H1 (cell line): ENCODE measurements at regions not wholly inside any gene's neighbourhood (a gene's known extent, or its start where the extent isn't known, plus 50 kb on each side); places are given as distances from the start of the nearest gene placed in this dataset.
A peak's percentile ranks its signal among the peaks of the same experiment; 100 is the strongest.

Source experiments
- CTCF ChIA-PET: fragments of 300-600 bp; sonication (Branson Sonifier 250); formaldehyde crosslinking; loops from one replicate; lab custom pipeline; 2021; ENCODE audit not compliant: partially characterized antibody; lab: Charles Lee
- POLR2A ChIA-PET: fragments of 300-600 bp; sonication (Branson Sonifier 250); formaldehyde crosslinking; loops from one replicate; lab custom pipeline; 2021; ENCODE audit warnings: inconsistent platforms; ENCODE audit not compliant: partially characterized antibody; lab: Charles Lee
- DNase-seq, 2 experiments: peaks; one replicate each; pipeline versions ENCODE4 v3.0.0 to v3.0.0-alpha.2; 2010 to 2022; ENCODE audit warnings: low spot score in 2 of 2, low read depth in 1 of 2, mixed read lengths in 1 of 2
- FAIRE-seq: peaks from 2 replicates; lab custom pipeline; 2011; peaks lifted over from hg19 to GRCh38; lab: Jason Lieb, UNC
- H2AFZ ChIP-seq: 2 replicates; pipeline ENCODE4 v1.8.1; 2012; ENCODE audit warnings: low read length, inconsistent platforms
- H2AK5ac ChIP-seq: 2 replicates; pipeline ENCODE4 v1.6.1; 2013; ENCODE audit warnings: low read depth, low read length
- H2BK120ac ChIP-seq: replicated peaks from 2 replicates; pipeline ENCODE3; 2013; ENCODE audit warnings: low read depth, low read length, inconsistent platforms
- H2BK12ac ChIP-seq: 2 replicates; pipeline ENCODE4 v1.6.1; 2013; ENCODE audit warnings: low read depth, low read length
- H2BK15ac ChIP-seq: 2 replicates; pipeline ENCODE4 v1.6.1; 2013; ENCODE audit warnings: low read length
- H2BK20ac ChIP-seq: 2 replicates; pipeline ENCODE4 v1.6.1; 2013; ENCODE audit warnings: low read length
- H2BK5ac ChIP-seq: 2 replicates; pipeline ENCODE4 v1.6.1; 2013; ENCODE audit warnings: low read depth, low read length
- H3K14ac ChIP-seq: 2 replicates; pipeline ENCODE4 v1.6.1; 2013; ENCODE audit warnings: inconsistent platforms; ENCODE audit not compliant: insufficient read length
- H3K18ac ChIP-seq: 2 replicates; pipeline ENCODE4 v1.6.1; 2013; ENCODE audit warnings: low read length; ENCODE audit errors: extremely low read depth
- H3K23ac ChIP-seq: 2 replicates; pipeline ENCODE4 v1.6.1; 2013; ENCODE audit warnings: inconsistent platforms; ENCODE audit not compliant: insufficient read length
- H3K23me2 ChIP-seq: 2 replicates; pipeline ENCODE4 v1.6.1; 2013; ENCODE audit warnings: low read depth, low read length
- H3K27ac ChIP-seq: 2 replicates; pipeline ENCODE4 v1.6.1; 2011; ENCODE audit warnings: low read depth, low read length, inconsistent platforms
- H3K27me3 ChIP-seq, 4 experiments: replicated peaks in 1 of 4; 1 replicate in 1 of 4; 2 replicates in 3 of 4; pipeline versions ENCODE4 v1.6.1 to v1.8.1; 2011 to 2013; ENCODE audit warnings: low read length in 3 of 4, mild to moderate bottlenecking in 3 of 4, inconsistent platforms in 2 of 4, mixed read lengths in 2 of 4, moderate library complexity in 1 of 4; ENCODE audit not compliant: control insufficient read depth in 3 of 4, insufficient read depth in 3 of 4; ENCODE audit errors: extremely low read depth in 1 of 4
- H3K36me3 ChIP-seq, 4 experiments: 2 replicates each; pipeline versions ENCODE4 v1.6.1 to v1.8.1; 2011 to 2013; ENCODE audit warnings: mild to moderate bottlenecking in 4 of 4, low read length in 3 of 4, moderate library complexity in 2 of 4, control low read depth in 1 of 4, inconsistent platforms in 1 of 4; ENCODE audit not compliant: insufficient read depth in 4 of 4, control insufficient read depth in 2 of 4
- H3K4ac ChIP-seq: replicated peaks from 2 replicates; pipeline ENCODE3; 2013; ENCODE audit warnings: low read length, low read depth, mixed read lengths, inconsistent platforms; ENCODE audit not compliant: insufficient read length
- H3K4me1 ChIP-seq, 4 experiments: replicated peaks in 1 of 4; 1 replicate in 1 of 4; 2 replicates in 3 of 4; pipeline versions ENCODE4 v1.6.1 to v1.8.1; 2011 to 2013; ENCODE audit warnings: low read length in 3 of 4, inconsistent platforms in 2 of 4, mixed read lengths in 1 of 4; ENCODE audit not compliant: insufficient read depth in 4 of 4, control insufficient read depth in 3 of 4
- H3K4me2 ChIP-seq, 2 experiments: 2 replicates each; pipeline versions ENCODE4 v1.6.1 to v1.8.1; 2011 to 2013; ENCODE audit warnings: low read depth in 2 of 2, low read length in 2 of 2, control low read depth in 1 of 2, inconsistent platforms in 1 of 2, mild to moderate bottlenecking in 1 of 2; ENCODE audit not compliant: insufficient read depth in 1 of 2
- H3K4me3 ChIP-seq, 4 experiments: fragments of 200-600, 300-600 bp in 1 of 4; sonication (generic), shearing (Covaris generic), sonication (Bioruptor Twin) in 1 of 4; 2 replicates each; pipeline versions ENCODE4 v1.5.1 to v1.8.1; 2011 to 2016; ENCODE audit warnings: low read length in 4 of 4, low read depth in 3 of 4, control low read depth in 2 of 4, inconsistent platforms in 2 of 4, mild to moderate bottlenecking in 2 of 4, mixed read lengths in 1 of 4, moderate library complexity in 1 of 4; ENCODE audit not compliant: insufficient read depth in 2 of 4; ENCODE audit errors: extremely low read depth in 1 of 4
- H3K56ac ChIP-seq: replicated peaks from 2 replicates; pipeline ENCODE3; 2013; ENCODE audit warnings: low read depth, mild to moderate bottlenecking, mixed read lengths, low read length, inconsistent platforms; ENCODE audit not compliant: insufficient read length
- H3K79me1 ChIP-seq: 2 replicates; pipeline ENCODE4 v1.6.1; 2013; ENCODE audit warnings: low read depth, low read length, control low read depth
- H3K79me2 ChIP-seq, 2 experiments: 2 replicates each; pipeline versions ENCODE4 v1.6.1 to v1.8.1; 2012 to 2013; ENCODE audit warnings: low read length in 2 of 2, mild to moderate bottlenecking in 2 of 2, inconsistent platforms in 1 of 2; ENCODE audit not compliant: insufficient read depth in 2 of 2, control insufficient read depth in 1 of 2
- H3K9ac ChIP-seq, 4 experiments: replicated peaks in 1 of 4; 1 replicate in 1 of 4; 2 replicates in 3 of 4; pipeline versions ENCODE4 v1.6.1 to v1.8.1; 2011 to 2013; ENCODE audit warnings: low read depth in 3 of 4, low read length in 3 of 4, control low read depth in 2 of 4, mild to moderate bottlenecking in 2 of 4, moderate library complexity in 2 of 4, inconsistent platforms in 1 of 4; ENCODE audit errors: extremely low read depth in 1 of 4
- H3K9me3 ChIP-seq, 2 experiments: 2 replicates each; pipeline versions ENCODE4 v1.6.1 to v1.8.1; 2012 to 2013; ENCODE audit warnings: mild to moderate bottlenecking in 2 of 2, moderate library complexity in 2 of 2, control low read depth in 1 of 2, inconsistent platforms in 1 of 2, low read depth in 1 of 2, low read length in 1 of 2, mixed read lengths in 1 of 2; ENCODE audit not compliant: insufficient read depth in 2 of 2
- H4K20me1 ChIP-seq, 2 experiments: replicated peaks in 1 of 2; 2 replicates each; pipeline versions ENCODE3 to v1.8.1; 2011 to 2013; ENCODE audit warnings: inconsistent platforms in 2 of 2, low read length in 2 of 2, mild to moderate bottlenecking in 1 of 2; ENCODE audit not compliant: insufficient read depth in 2 of 2, control insufficient read depth in 1 of 2
- H4K5ac ChIP-seq: 2 replicates; pipeline ENCODE4 v1.6.1; 2013; ENCODE audit warnings: low read length, low read depth, mixed read lengths, inconsistent platforms; ENCODE audit not compliant: insufficient read length
- H4K8ac ChIP-seq: 2 replicates; pipeline ENCODE4 v1.8.0; 2013; ENCODE audit warnings: mild to moderate bottlenecking, moderate library complexity, low read length, inconsistent platforms; ENCODE audit not compliant: insufficient read depth; ENCODE audit errors: extremely low read depth
- H4K91ac ChIP-seq: replicated peaks from 2 replicates; pipeline ENCODE3; 2013; ENCODE audit warnings: low read length, mixed read lengths, inconsistent platforms; ENCODE audit not compliant: insufficient read length
- BRCA1 ChIP-seq: IDR thresholded peaks from 2 replicates; pipeline ENCODE4 v1.6.1; 2012; ENCODE audit warnings: low read depth, low read length, improper control_type of control experiment
- GABPA ChIP-seq: IDR thresholded peaks from 2 replicates; pipeline ENCODE4 v1.6.1; 2011; ENCODE audit warnings: mild to moderate bottlenecking, low read length, moderate library complexity, borderline replicate concordance; ENCODE audit not compliant: insufficient read depth
- KDM1A ChIP-seq: fragments of 200-600, 300-600 bp; sonication (generic); IDR thresholded peaks from 2 replicates; pipeline ENCODE4 v1.7.1; 2016; ENCODE audit warnings: mild to moderate bottlenecking, low read length, borderline replicate concordance
- POLR2A ChIP-seq, 2 experiments: IDR thresholded peaks; 1 replicate in 1 of 2; 2 replicates in 1 of 2; pipeline ENCODE4 v1.6.1; 2011; ENCODE audit warnings: low read depth in 2 of 2, low read length in 2 of 2, mild to moderate bottlenecking in 2 of 2; ENCODE audit errors: control extremely low read depth in 1 of 2
- SP1 ChIP-seq: IDR thresholded peaks from 2 replicates; pipeline ENCODE4 v1.6.1; 2011; ENCODE audit warnings: low read depth, low read length
- SUZ12 ChIP-seq: fragments of 200-600 bp; sonication (generic); IDR thresholded peaks from 2 replicates; pipeline ENCODE4 v1.6.1; 2012; ENCODE audit warnings: mild to moderate bottlenecking, inconsistent platforms, low read length, moderate library complexity, mixed read lengths
- WGBS, 2 experiments: shearing (Covaris generic) in 1 of 2; methylation state at CpG; one replicate each; pipeline versions ENCODE4 v1.1.6 to v1.1.7; 2013 to 2015; ENCODE audit warnings: low lambda C conversion rate in 2 of 2, mixed read lengths in 2 of 2, inconsistent platforms in 1 of 2, low coverage in 1 of 2, missing lambda C conversion rate in 1 of 2; ENCODE audit not compliant: insufficient replicate concordance in 2 of 2, insufficient coverage in 1 of 2, insufficient read length in 1 of 2; ENCODE audit errors: extremely low coverage in 1 of 2, missing lambda C conversion rate in 1 of 2; 5-methylcytosine and 5-hydroxymethylcytosine counted together

- Histone ChIP-seq H3K23ac (no peak overlapping the region), H3K4me2 (no peak overlapping the region)
- TF ChIP-seq SUZ12 (no peak), BRCA1 (no peak), SP1 (no peak), POLR2A (IDR thresholded peaks at IDR 0.05; ENCODE audit: control extremely low read depth in 1 of 2, low read depth in 2 of 2, low read length in 2 of 2) (no peak), KDM1A (peak; percentile 79; the same call in 1 of the 2 replicates), GABPA (no peak)
- TF ChIP-seq, all 59 proteins: peak for 1
- H3K4me3 ChIP-seq = no peak overlapping the region
- peaks cover 0 to 2% of the 10 kb centered on the region in 2 experiments for H4K20me1 ChIP-seq
- H4K91ac ChIP-seq = no peak overlapping the region
- no peak overlapping the region for H2BK5ac ChIP-seq
- no peak overlapping the region for H3K56ac ChIP-seq
- no peaks in the 10 kb centered on the region for H3K9me3 ChIP-seq
- no peaks in the 10 kb centered on the region for H3K79me2 ChIP-seq
- no peaks in the 10 kb centered on the region for H3K23me2 ChIP-seq
- POLR2A ChIA-PET = no interaction called here
- H3K4me1 ChIP-seq = peaks cover 0 to 2% (median 0%) of the 10 kb centered on the region in 4 experiments; a peak in 1 of 7 replicates
- H2BK15ac ChIP-seq = no peak overlapping the region
- DNase-seq = no peak
- no peak overlapping the region for H2AK5ac ChIP-seq
- no peak overlapping the region for H3K27ac ChIP-seq
- H2AFZ ChIP-seq = no peak overlapping the region
- H4K8ac ChIP-seq = no peak overlapping the region
- no peak overlapping the region for H3K4ac ChIP-seq
- H2BK20ac ChIP-seq = no peak overlapping the region
- H3K79me1 ChIP-seq = no peaks in the 10 kb centered on the region
- no peak overlapping the region for H3K9ac ChIP-seq
- no peak overlapping the region for H2BK120ac ChIP-seq
- no peak for FAIRE-seq
- no peaks in the 10 kb centered on the region for H3K27me3 ChIP-seq
- CTCF ChIA-PET = interaction anchor here (0.6 to 1.7 kb wide), 2 partner anchors 9 to 99 kb away, joined by 3 read pairs; no protein-coding TSS in a partner anchor
- H2BK12ac ChIP-seq = no peak overlapping the region
- no peak overlapping the region for H4K5ac ChIP-seq
- WGBS, 2 experiments = 92% methylated on average over 5 of the region's 5 CpGs; no CpG with 5 or more reads in 1 of the 2 experiments
- no peak overlapping the region for H3K18ac ChIP-seq
- no peaks in the 10 kb centered on the region for H3K36me3 ChIP-seq
- no peak overlapping the region for H3K14ac ChIP-seq
Measured at GRCh38 chr22:48869788-48870187, 957.9 kb downstream of the BRD1 start.
